ENCODE measurements at regions not wholly inside any gene's neighbourhood (a gene's known extent, or its start where the extent isn't known, plus 50 kb on each side); places are given as distances from the start of the nearest gene placed in this dataset.

DNA sequence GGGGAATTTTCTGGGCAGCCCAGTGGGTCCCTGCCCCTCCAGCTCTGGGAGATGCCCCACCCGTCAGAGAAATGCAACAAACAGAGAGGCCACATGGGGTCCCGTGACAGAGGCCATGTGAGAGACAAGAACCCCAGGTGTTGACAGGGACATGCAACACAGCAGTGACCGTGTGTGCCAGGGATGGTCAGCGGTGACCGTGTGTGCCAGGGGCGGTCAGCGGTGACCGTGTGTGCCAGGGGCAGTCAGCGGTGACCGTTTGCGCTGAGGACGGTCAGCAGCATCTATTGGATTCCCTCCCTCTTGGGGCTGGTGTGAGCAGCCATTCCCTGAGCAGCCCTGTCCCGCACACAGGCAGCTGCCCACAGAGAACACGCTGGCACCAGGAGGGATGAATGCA lies 146.6 kb upstream of the OTOS start:
- DNase-seq (ENCODE audit: low read depth), result no peak

DNA sequence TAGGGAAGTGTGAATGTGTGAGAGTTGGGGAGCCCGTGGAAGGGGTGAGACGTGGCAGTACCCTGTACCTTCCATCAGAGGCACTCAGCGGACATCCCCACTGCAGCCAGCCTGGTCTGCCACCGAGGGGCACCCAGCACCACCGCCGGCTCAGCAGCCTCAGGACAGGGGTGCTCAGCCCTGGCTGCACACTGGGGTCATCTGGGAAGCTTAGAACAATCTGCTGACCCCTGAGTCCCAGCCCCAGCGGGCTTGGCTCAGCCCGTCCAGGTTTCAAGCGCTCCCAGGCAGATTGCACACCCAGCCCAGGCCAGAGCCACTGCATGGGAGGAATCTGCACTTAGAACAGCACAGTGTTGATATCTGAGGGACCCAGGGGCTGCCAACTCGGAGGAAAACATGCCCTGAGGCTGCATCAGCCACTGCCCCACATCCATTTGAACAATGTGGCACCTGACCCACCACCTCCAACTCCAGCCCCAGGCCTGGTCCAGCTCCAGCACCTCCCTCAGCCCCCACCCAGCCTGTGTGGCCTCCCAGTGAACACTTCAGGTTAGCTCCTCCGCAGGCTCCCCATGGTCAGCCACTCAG lies 147.1 kb upstream of the OTOS start:
- no peak for DNase-seq (ENCODE audit: low read depth)

DNA sequence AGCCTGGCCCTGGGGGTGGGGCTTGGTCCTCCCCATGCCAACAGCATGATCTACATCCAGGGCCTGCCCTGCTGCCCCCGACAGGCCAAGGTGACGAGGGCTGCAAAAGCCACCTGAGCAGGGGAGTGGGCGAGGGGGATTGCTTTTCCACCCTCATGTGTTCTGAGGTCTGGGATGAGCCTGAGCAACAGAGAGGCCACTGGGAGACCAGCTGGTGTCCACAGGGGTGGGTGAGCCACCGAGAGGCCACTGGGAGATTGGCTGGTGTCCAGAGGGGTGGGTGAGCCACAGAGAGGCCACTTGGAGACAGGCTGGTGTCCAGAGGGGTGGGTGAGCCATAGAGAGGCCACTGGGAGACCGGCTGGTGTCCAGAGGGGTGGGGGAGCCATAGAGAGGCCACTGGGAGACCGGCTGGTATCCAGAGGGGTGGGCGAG lies 147.4 kb upstream of the GPC1 start:
- no peak for DNase-seq (ENCODE audit: low read depth)

DNA sequence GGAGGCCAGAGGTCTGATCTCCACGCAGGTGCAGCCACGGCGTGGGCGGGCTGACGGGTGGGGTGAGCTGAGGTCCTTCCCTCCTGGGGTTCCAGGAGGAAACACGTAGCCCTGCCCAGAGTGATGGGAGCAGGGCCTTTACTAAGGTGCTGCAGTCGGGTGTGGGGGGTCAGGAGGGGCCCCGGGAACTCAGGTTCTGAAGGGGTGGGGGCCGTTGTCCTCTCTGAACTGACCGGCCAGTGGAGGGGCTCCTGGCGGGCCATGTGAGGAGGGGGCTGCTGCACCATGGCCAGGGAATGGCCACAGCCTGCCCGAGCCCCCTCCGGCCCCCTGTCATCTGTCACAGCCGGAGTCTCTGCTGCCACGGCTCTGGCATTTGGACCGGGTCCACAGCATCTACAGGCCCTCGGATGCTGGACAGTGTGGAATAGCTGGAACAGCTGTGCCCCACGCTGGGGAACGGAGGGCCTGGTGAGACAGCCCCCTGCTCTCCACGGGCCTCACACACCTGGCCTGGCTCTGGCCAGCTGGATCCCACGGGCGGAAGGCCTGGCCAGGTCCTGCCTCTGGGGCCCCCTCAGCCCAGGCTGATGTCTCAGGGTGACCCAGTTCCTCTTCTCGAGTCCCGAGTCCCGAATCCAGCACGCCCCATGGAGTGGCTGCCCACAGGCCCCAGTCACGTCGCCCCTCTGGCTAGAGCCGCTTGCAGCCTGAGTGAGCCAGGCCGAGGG lies 145.6 kb upstream of the GPC1 start:
- DNase-seq (ENCODE audit: low read depth), result no peak

DNA sequence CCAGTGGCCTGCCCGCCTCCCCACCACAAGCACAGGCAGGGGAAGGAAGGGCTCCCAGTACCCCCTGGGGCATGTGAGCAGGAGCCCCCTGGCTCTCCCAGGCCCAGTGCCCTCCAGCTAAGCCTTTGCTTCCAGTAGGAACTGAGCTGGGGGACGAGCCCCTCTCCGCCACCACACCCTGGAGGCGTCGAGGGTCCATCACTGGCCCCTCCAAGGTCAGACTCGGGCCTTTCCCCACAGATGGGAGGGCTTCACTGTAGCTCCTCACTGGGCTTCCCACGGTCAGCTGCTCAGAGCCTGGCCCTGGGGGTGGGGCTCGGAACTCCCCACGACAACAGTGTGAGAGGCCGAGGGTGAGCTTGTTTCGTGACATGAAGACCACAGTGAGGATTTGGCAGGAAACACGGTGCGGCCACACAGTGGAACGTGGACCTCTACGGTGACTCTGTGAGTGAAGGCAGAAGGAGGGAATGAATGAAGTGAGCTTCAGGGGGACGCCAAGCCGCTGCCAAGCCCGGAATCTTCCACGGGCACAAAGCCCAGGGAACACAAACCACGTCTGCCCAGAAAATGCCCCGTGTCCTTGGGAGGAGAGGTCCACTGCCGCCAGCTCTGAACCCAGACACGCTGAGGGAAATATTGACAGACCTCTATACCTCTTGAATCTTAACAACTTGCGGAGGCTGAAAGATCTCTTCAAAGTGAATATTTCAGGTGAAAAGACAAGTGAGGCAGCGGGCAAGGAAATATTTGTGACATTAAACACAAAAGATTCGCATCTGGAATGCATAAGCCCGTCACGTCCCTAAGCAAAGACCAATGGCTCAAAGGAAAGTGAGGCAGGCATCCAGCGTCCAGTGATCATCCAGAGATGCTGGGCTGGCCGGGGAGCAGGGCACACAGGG lies 144.8 kb upstream of the GPC1 start:
- no peak for DNase-seq (ENCODE audit: low read depth)

DNA sequence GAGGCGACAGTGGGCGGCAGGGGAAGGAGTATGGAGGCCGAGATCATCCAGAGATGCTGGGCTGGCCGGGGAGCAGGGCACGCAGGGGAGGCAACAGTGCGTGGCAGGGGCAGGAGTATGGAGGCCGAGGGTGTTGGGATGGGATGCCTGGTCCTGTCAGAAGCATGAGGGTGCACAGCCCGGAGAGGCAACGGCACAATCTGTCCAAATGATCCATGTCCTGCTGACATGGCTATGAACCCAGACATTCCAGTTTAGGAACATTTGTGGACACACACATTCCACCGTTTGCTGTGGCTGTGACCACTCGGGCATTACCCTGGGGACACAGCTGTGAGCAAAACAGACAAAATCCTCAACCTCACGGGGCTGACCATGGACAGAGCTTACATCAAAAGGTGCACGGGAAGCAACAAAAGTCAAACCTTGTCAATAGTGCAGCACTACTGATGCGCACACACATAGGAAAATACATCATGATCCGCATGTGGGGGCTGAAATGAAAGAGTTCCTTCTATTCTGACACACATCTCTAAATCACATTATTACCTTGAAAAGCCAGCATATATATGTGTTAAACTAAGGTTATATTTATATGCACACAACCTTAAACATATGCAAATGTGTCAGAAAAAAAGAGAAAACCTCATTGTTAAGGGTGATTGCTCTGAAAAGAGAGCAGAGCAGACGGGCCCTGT lies 144.0 kb upstream of the GPC1 start:
- no peak for DNase-seq (ENCODE audit: low read depth)

DNA sequence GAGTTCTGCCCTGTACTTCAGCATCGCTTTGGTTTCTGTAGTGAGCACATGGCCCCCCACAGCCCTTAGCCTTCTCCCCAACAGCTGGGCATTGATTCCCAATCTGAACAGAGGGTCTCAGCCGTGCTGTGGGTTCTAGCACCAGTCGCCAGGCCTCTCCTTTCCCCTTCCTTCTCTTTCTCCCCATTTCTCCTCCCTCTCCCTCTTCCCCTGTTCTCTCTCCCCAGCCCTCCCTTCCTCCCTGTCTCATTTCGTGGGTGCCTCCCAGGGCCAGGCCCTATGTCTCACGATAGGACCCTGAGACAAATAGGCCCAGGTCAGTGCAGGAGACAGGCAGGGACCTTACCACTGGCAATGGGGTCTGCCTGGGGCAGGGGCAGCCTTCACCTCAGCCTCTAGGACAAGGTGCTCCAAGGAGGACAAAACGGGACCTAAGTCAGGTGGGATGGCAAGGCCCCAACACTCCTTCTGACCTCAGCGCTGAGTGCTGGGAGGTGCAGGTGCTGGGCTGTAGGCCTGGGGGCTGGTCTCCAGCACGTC lies 143.4 kb upstream of the GPC1 start:
- DNase-seq (ENCODE audit: low read depth), result no peak

DNA sequence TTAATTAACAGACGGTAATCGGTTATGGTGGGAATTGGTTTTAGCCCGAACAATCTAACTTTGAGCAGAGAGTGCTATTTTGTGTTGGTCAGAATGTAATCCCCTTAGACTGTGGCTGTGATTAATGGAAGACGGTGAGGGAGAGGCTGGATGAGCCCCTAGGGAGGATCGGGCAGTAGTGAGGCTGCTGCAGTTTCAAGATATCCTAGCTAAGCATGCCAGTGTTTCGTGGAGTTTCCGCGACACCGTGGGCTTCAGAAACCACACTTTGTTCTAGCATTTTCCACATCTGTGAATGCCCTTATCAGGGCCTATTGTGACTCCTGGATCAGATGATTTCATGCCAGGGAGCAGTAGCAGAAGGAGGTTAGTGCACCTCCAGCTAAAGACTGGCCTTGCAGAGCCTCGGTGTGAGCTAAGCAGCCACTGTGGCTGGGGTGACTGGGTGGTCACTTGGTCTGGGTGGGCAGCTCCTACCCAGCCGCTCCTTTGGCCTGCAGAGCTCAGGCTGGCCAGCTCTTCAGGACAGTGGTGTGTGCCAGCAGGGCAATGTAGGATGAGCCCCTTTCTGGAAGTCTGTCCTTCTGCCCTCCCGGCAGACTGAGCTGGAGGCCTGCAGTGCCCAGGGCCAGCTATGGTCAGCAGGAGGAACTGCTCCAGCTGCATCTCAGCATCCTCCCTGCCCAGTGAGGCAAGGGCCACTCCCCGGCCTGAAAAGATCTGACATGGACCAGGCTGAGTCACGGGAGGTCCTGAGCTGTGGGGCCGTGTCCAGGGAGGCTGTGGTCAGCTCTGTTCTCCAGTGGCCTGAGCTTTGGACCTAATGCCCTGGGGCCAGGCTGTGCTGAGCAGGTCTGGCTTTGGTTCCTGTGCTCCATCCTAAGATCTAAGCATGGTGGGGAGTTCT lies 142.6 kb upstream of the GPC1 start:
- no peak for DNase-seq (ENCODE audit: low read depth)

DNA sequence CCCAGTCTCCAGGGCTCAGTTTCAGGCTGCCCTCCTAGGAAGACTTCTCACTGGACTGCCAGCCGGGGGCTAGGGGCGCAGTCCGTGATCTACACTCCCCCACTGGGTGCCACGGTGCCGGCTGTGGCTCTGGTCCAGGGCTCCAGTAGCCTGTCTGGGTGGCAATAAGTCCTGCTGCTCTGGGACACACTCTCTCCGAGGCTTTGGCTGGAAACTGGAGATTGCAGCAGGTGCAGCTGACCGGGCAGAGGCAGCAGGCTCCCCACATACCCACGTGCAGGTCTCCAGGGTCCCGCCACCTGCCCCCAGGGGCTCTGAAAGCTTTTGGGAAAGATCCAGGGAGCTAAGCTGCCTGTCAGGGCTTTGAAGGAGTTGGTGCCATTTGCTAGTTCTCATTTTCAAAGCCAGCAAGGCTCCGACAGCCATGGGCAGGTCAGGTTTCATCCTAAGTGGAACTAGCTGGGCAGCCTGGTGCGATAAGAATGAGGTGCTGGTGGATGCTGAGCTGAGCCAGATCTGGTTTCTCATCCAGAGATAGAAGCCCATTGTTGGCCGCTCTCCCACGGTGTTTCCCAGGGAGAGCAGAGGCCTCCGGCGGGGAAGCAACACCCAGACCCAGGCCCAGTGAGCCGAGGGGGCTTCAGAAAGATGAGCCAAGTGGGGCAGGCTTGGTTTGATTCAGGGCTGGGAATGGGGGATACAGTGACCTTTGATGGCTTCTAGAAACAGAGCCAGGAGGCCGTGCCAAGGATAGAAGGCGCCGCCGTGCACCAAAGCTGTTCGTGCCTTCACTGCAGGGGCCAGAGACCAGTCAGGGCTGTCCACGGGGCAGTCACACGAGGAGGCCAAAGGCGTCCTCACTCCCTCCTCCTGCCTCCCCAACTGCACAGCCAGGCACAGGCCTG lies 141.7 kb upstream of the GPC1 start:
- no peak for DNase-seq (ENCODE audit: low read depth)

DNA sequence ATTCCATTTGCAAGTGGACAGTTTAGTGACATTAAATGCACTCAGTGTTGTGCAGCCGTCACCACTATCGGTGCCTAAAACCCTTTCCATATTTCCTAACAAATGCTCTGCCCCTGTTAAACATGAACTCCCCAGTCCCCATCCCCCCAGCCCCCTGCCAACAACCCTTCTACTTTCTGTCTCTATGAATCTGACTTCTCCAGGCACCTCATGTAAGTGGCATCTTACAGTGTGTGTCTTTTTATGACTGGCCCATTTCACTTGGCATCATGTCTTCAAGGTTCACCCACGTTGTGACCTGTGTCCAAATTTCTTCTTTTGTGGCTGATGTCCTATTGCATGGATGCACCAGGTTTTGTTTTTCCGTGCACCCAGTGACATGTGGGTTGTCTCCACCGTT lies 140.9 kb upstream of the GPC1 start:
- DNase-seq (ENCODE audit: low read depth), result no peak

DNA sequence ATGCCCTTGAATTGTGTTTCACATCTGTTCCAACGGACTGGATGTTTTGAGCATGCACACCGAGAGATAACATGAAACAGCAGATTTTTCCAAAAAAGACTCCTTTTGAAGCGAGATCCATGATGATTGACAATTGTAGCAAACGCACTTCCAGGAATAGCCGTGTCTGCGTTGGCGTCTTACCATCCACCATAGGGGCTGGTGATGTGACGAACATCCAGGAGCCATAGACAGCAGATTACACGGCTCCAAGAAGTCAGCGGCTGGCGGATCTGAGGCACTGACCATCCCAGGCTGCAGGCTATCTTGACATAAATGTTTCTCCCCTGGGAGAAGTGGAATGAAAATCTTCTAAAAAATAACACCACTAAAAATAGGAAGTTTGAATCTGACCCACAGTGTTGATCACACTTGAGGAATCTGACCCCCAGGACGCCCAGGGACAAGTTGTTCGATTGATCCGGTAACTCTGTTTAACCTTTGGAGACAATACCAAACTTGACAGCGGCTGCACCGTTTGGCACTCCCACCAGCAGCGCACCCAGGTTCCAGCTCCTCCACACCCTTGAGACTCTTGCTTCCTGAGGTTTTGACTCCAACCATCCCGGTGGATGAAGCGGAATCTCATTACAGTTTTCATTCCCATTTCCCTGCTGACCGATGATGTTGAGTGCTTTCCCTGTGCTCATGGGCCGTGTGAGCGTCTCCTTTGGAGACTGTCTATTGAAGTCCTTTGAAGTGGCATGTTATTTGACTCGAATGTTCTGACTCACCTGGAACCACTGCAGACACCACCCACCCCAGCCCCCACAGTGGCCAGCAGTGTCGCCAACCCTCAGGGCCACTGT lies 140.0 kb upstream of the GPC1 start:
- DNase-seq (ENCODE audit: low read depth), result no peak

DNA sequence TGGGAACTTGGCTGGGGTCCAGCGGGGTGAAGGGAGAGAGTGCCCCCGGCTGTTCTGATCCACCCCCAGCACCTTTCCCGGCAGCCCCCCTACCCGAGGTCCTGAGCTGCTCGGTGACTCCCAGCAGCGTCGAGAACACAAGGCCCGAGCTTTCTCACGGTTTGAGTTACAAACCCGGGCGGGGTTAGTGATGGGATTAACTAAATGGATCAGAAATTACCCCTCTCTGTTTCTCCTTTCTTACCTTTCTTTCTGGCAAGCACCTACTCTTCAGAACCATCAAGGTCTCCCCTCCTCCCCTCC lies 139.4 kb upstream of the GPC1 start:
- DNase-seq (ENCODE audit: low read depth), result no peak

DNA sequence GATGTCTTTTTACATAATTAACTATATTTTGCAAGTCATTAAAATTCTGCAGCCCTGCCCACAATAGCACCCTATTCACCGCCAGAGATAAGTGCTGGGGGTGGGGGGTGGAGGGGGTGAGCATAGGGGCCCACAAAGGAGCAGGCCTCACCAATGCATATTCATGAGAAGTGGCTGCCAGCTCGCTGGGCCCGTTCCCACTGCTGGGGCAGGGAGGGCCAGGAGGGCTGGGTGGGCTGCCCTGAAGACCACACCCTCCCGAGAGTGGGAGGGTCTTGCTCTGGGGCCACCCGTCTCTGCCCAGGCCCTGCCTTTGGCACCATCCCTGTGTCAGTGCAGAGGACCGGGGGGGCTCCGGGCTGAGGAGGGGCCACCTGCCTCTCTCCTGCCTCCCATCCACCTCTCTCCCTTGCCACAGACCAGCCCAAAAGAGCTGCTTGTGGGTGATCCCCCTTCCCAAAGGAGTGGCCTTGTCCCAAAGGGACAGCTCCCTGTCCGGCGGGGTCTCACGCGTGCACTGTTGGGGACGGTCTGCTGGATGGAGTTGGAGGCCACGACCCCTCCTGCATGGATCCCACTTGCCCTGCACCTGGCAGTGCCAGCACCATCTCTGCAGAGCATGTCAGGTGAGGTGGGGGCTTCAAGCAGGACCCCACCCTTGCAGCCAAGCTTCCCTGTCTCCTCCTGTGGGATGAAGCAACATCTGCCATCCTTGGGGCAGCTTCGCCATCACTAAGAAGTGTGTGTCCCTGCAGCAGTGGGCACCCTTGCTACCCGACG lies 138.8 kb upstream of the GPC1 start:
- DNase-seq (ENCODE audit: low read depth), result no peak

DNA sequence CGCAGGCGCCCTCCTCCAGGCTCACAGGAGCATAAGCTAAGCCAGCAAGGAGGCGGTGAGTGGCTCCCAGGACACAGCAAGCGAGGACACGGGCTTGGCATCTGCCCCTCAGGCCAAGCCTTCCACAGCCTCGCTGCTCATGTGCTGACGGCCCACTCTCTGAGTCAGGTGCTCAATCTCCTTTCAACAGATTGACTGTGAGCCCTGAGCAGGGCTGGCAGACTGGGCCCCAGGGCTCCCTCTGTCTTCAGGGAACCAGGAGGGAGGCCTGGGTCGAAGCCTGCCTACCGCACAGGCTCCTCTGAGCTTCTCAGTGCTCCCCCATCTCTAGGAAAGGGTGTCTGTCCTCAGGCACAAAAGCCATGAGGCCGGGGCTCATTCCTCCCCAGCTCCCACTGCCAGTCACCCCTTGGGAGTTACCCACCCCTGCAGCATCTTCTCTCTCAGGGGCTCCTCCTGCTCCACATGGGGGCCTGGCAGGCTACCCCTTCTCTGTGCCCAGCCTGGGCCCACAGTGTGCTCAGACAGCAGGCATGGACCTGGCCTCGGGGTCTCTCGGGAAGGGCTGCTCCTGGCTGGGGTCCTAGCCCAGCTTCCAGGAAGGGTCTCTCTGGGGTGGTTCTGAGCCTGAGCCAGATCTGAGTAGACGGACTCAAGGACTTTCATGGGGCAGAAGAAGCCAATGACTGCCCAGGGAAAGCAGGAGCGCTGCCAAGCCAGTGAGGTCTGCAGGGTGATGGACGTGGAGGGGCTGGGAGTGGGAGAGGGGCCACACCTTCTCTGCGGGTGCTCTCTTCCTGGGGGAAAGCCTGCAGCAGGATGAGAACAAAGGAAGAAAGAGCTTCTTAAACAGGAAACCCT lies 138.0 kb upstream of the GPC1 start:
- no peak for DNase-seq (ENCODE audit: low read depth)

DNA sequence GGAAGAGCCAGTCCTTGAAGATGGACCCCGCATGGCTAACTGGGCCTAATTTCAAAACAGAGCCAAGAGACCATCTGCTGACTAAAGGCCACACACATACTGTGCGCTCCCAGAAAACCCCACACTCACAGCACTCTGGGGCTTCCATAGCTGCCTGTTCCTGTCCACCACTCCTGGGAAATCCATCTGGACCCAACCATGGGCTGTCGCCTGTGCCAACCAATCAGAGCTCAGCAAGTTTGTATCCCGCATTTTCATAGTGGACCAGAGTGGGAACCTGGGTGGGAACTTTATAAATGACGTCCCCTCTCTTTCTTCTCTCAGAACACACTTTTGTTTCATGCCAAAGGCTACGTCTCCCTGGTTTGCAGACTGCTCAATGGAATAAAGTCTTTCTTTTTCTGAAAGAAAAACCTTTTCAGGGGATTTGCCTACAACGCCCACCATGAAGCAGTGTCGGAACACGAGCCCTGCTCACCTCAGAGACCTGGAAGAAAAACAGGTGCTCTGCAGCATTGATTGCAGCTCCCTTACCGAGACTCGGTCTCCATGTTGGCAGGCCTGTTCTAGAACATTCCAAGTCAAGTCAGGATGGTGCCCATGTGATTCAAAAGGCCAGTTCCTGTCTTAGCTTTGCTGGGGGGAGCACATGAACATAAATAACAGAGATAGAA lies 137.2 kb upstream of the GPC1 start:
- no peak for DNase-seq (ENCODE audit: low read depth)

DNA sequence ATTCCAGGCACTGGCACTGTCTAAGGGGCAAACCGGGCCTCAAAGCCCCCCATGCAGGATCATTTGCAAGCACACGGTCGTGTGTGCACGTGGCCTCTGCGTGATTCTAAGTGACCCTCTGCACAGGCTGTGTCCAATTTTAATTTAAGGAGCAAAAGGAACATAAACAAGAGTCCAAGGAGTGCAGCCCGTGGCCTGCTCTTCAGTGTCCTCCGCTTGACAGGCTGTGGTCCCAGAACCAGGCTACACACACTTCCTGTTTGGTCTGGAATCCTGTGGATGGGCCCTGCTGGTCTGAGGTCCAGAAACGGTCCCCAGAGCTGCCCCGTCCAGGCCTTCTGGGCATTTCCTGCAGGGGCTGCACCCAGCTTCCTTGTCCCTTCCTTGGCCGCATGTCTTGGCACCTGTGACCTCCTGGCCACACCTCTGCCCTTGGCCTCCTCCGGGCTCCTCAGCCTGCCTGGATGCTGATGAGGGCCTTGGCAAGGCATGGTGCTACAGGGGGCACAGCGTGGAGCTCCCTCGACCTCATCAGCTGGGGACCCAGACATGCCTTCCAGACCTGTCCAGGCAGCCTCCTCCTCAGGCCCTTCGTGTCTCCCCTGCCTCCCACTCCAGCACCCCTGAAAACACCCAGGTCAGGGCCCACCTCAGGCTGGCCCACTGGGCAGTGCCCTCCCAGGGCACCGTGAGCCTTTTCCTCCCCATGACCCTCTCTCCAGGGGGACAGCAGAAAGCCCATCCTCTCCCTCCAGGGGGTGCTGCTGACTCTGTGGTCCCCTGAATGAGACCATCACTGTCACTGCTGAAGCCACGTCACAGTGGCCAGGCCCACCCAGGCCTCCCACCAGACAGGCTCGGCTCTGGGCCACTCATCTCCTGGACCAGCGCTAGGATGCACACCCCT lies 136.4 kb upstream of the GPC1 start:
- no peak for DNase-seq (ENCODE audit: low read depth)

Data from activated T-cell treated with anti-CD3 and anti-CD28 coated beads for 1 hour (primary cell).